GM12874 (cell line): ENCODE measurements at regions not wholly inside any gene's neighbourhood (a gene's known extent, or its start where the extent isn't known, plus 50 kb on each side); places are given as distances from the start of the nearest gene placed in this dataset.

ENCODE experiments used
- CTCF ChIP-seq: IDR thresholded peaks from 2 replicates; pipeline ENCODE4 v1.5.1; 2011; ENCODE audit warnings: low read depth, mild to moderate bottlenecking, control low read depth, low read length, moderate library complexity; ENCODE audit not compliant: insufficient read depth

- TF ChIP-seq CTCF: no peak
Measured at GRCh38 chr5:89095341-89095740, 212.4 kb upstream of the MEF2C start.

GRCh38 chr5:89090037-89090436 is 207.1 kb upstream of the MEF2C start:
- TF ChIP-seq CTCF: no peak

- TF ChIP-seq CTCF: no peak
Measured at GRCh38 chr5:89087551-89088318, 204.8 kb upstream of the MEF2C start.

- no peak for TF ChIP-seq CTCF
Measured at GRCh38 chr5:89087128-89087527, 204.1 kb upstream of the MEF2C start.

- no peak for TF ChIP-seq CTCF
Measured at GRCh38 chr5:89086390-89087086, 203.6 kb upstream of the MEF2C start.

- TF ChIP-seq CTCF: no peak
Measured at GRCh38 chr5:89083791-89084190, 200.8 kb upstream of the MEF2C start.

- no peak for TF ChIP-seq CTCF
Measured at GRCh38 chr5:89081360-89081759, 198.4 kb upstream of the MEF2C start.
